ENCODE measurements at regions not wholly inside any gene's neighbourhood (a gene's known extent, or its start where the extent isn't known, plus 50 kb on each side); places are given as distances from the start of the nearest gene placed in this dataset.

- H3K4me1 ChIP-seq (ENCODE audit: control insufficient read depth in 1 of 2, low read depth in 2 of 2) = no peaks in the 10 kb centered on the region
- TF ChIP-seq CTCF (IDR thresholded peaks at IDR 0.05) = no peak
- H3K36me3 ChIP-seq = no peaks in the 10 kb centered on the region
- no peaks in the 10 kb centered on the region for H3K9me3 ChIP-seq
- no peaks in the 10 kb centered on the region for H3K27me3 ChIP-seq (replicated peaks; ENCODE audit: insufficient read depth)
- no peak overlapping the region for H3K4me3 ChIP-seq
- ATAC-seq (ENCODE audit: insufficient number of reproducible peaks, low FRiP score, low read depth) = no peak
- DNase-seq (ENCODE audit: low spot score) = no peak
- H3K27ac ChIP-seq = no peak overlapping the region
These were observed 701.6 kb upstream of the CBLB start for GRCh38 chr3:106570426-106570825.

- ATAC-seq (ENCODE audit: insufficient number of reproducible peaks, low FRiP score, low read depth) (no peak), DNase-seq (ENCODE audit: low spot score) (no peak)
- TF ChIP-seq CTCF (IDR thresholded peaks at IDR 0.05) = no peak
- Histone ChIP-seq H3K4me1 (ENCODE audit: control insufficient read depth in 1 of 2, low read depth in 2 of 2) (no peaks in the 10 kb centered on the region), H3K4me3 (no peak overlapping the region), H3K36me3 (no peaks in the 10 kb centered on the region), H3K27me3 (replicated peaks; ENCODE audit: insufficient read depth) (no peaks in the 10 kb centered on the region), H3K9me3 (no peaks in the 10 kb centered on the region), H3K27ac (no peak overlapping the region)
These were observed 704.8 kb upstream of the CBLB start for GRCh38 chr3:106573605-106574004.

- no peak overlapping the region for H3K4me3 ChIP-seq
- no peaks in the 10 kb centered on the region for H3K4me1 ChIP-seq (ENCODE audit: control insufficient read depth in 1 of 2, low read depth in 2 of 2)
- no peaks in the 10 kb centered on the region for H3K27me3 ChIP-seq (replicated peaks; ENCODE audit: insufficient read depth)
- no peak for DNase-seq (ENCODE audit: low spot score)
- TF ChIP-seq CTCF (IDR thresholded peaks at IDR 0.05) = no peak
- no peaks in the 10 kb centered on the region for H3K9me3 ChIP-seq
- no peaks in the 10 kb centered on the region for H3K36me3 ChIP-seq
- H3K27ac ChIP-seq = no peak overlapping the region
- no peak for ATAC-seq (ENCODE audit: insufficient number of reproducible peaks, low FRiP score, low read depth)
These were observed 706.2 kb upstream of the CBLB start for GRCh38 chr3:106575029-106575428.

- Histone ChIP-seq H3K27me3 (replicated peaks; ENCODE audit: insufficient read depth) (no peaks in the 10 kb centered on the region), H3K36me3 (no peaks in the 10 kb centered on the region), H3K4me1 (ENCODE audit: control insufficient read depth in 1 of 2, low read depth in 2 of 2) (no peaks in the 10 kb centered on the region), H3K27ac (no peak overlapping the region), H3K4me3 (no peak overlapping the region), H3K9me3 (no peaks in the 10 kb centered on the region)
- DNase-seq (ENCODE audit: low spot score) = no peak
- TF ChIP-seq CTCF (IDR thresholded peaks at IDR 0.05) = no peak
- ATAC-seq (ENCODE audit: insufficient number of reproducible peaks, low FRiP score, low read depth) = no peak
These were observed 708.4 kb upstream of the CBLB start for GRCh38 chr3:106577241-106577640.

- DNase-seq (ENCODE audit: low spot score) (no peak), ATAC-seq (ENCODE audit: insufficient number of reproducible peaks, low FRiP score, low read depth) (no peak)
- Histone ChIP-seq H3K9me3 (no peaks in the 10 kb centered on the region), H3K27me3 (replicated peaks; ENCODE audit: insufficient read depth) (no peaks in the 10 kb centered on the region), H3K4me1 (ENCODE audit: control insufficient read depth in 1 of 2, low read depth in 2 of 2) (no peaks in the 10 kb centered on the region), H3K36me3 (no peaks in the 10 kb centered on the region), H3K4me3 (no peak overlapping the region), H3K27ac (no peak overlapping the region)
- no peak for TF ChIP-seq CTCF (IDR thresholded peaks at IDR 0.05)
These were observed 710.1 kb upstream of the CBLB start for GRCh38 chr3:106578911-106579310.
